ENCODE measurements at regions not wholly inside any gene's neighbourhood (a gene's known extent, or its start where the extent isn't known, plus 50 kb on each side); places are given as distances from the start of the nearest gene placed in this dataset.

DNA sequence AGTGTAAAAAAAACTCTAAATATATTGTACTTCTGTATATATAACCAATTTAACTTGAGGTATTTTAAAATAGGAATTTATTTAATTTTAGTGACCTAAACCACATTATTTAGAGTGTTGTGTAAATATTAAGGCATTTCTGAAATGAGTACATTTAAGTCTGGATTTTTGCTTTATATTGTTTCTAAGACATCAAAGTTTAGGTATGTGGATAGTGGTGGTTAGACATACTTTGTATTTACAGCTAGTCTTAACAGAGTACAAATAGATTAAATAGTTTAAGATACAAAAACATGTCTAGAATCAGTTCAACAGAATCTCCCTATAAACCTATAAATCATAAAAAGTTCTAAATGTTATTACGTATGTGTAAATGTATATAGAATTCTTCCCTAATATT is 588.5 kb downstream of the TRIML1 start:
- TF ChIP-seq EHF (CRISPR knock-in tag; IDR thresholded peaks at IDR 0.05) (no peak), RFX5 (IDR thresholded peaks at IDR 0.05) (no peak), ZNF302 (CRISPR knock-in tag; IDR thresholded peaks at IDR 0.05) (no peak), HOXB5 (CRISPR knock-in tag; IDR thresholded peaks at IDR 0.05) (no peak), KDM5A (IDR thresholded peaks at IDR 0.05) (no peak), MAFK (IDR thresholded peaks at IDR 0.05; ENCODE audit: partially characterized antibody) (no peak), POLR2AphosphoS2 (conservative IDR thresholded peaks at IDR 0.05; ENCODE audit: low read length) (no peak), MYC (IDR thresholded peaks at IDR 0.05; ENCODE audit: borderline replicate concordance, low read length) (no peak)
- TF ChIP-seq, protein P1, sequence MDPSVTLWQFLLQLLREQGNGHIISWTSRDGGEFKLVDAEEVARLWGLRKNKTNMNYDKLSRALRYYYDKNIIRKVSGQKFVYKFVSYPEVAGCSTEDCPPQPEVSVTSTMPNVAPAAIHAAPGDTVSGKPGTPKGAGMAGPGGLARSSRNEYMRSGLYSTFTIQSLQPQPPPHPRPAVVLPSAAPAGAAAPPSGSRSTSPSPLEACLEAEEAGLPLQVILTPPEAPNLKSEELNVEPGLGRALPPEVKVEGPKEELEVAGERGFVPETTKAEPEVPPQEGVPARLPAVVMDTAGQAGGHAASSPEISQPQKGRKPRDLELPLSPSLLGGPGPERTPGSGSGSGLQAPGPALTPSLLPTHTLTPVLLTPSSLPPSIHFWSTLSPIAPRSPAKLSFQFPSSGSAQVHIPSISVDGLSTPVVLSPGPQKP (IDR thresholded peaks at IDR 0.05; ENCODE audit: low read depth, low read length) = no peak
- TF ChIP-seq, protein P2, sequence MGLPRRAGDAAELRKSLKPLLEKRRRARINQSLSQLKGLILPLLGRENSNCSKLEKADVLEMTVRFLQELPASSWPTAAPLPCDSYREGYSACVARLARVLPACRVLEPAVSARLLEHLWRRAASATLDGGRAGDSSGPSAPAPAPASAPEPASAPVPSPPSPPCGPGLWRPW (IDR thresholded peaks at IDR 0.05) = no peak
- TF ChIP-seq, protein P3, sequence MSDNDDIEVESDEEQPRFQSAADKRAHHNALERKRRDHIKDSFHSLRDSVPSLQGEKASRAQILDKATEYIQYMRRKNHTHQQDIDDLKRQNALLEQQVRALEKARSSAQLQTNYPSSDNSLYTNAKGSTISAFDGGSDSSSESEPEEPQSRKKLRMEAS (IDR thresholded peaks at IDR 0.05) = no peak
- DNase-seq (ENCODE audit: low read depth in 1 of 2, low spot score in 1 of 2) = no peak
- no peak for ATAC-seq
- FAIRE-seq = no peak
- 93% methylated on average over 1 of the region's 1 CpG for WGBS (ENCODE audit: missing lambda C conversion rate)
- Histone ChIP-seq H3K27ac (no peak overlapping the region), H3K9me3 (peaks cover 5% of the 10 kb centered on the region; the same call in 1 of the 3 replicates), H3K4me2 (no peak overlapping the region), H3K4me1 (no peaks in the 10 kb centered on the region), H3K4me3 (no peak overlapping the region)
- CTCF ChIA-PET = no interaction called here
- POLR2A ChIA-PET = no interaction called here

DNA sequence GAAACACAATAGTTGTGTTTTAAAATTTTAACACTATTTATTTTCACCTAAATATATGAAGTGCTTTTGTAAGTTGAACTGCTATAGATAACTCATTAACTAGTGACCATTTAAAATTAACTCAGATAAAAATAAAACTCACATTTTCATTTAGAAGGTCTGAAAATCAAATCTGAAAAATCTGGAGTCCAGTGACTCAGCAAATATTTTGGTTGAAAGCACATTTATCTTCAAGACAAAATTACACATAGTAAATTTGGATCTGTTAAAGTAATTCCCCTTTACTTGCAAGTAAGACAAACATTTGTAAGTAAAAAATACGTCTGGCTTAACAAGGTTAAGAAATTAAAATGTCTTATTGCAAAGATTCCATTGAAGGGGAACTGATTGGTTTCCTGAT is 589.1 kb downstream of the TRIML1 start:
- ChIA-PET CTCF (no interaction called here), POLR2A (no interaction called here)
- FAIRE-seq = no peak
- DNase-seq (ENCODE audit: low read depth in 1 of 2, low spot score in 1 of 2) = no peak
- no peak for ATAC-seq
- no peak overlapping the region for H3K4me3 ChIP-seq
- H3K27ac ChIP-seq = no peak overlapping the region
- peak; percentile 77 for TF ChIP-seq MAFK (IDR thresholded peaks at IDR 0.05; ENCODE audit: partially characterized antibody)
- no peak for TF ChIP-seq RARB (CRISPR knock-in tag; IDR thresholded peaks at IDR 0.05)
- TF ChIP-seq RCOR1 (IDR thresholded peaks at IDR 0.05; ENCODE audit: low read depth, low read length) = no peak
- TF ChIP-seq NFE2L2 (conservative IDR thresholded peaks at IDR 0.05; ENCODE audit: low read length) = peak; percentile 78; the same call in 1 of the 2 replicates
- no peak for TF ChIP-seq KDM1A (IDR thresholded peaks at IDR 0.05; ENCODE audit: low read depth)
- WGBS (ENCODE audit: missing lambda C conversion rate) = 71% methylated on average over 1 of the region's 1 CpG
- H3K4me1 ChIP-seq = no peaks in the 10 kb centered on the region
- peaks cover 5% of the 10 kb centered on the region; the same call in 1 of the 3 replicates for H3K9me3 ChIP-seq
- H3K4me2 ChIP-seq = no peak overlapping the region

DNA sequence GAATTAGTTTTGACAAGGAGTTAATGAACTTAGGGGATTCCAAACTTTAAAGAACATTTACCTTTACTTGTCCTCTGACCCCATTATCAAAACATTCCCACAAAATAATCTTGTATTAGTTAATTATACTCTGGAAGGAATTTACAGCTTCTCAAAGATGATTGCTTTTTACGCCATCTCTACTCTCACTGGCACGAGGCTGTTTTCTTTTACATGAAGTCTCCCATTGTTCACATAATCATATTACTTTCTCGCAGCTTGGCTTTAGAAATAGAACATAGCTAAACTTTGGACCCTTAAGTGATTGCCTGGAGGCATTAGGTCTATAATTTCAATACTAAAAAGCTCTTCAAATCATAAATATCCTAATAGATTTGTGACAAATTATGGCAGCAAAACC is 592.9 kb downstream of the TRIML1 start:
- no peak overlapping the region for H3K4me3 ChIP-seq
- H3K27ac ChIP-seq = no peak overlapping the region
- 82% methylated on average over 3 of the region's 3 CpGs for WGBS (ENCODE audit: missing lambda C conversion rate)
- ATAC-seq = no peak
- peaks cover 5% of the 10 kb centered on the region; the same call in 1 of the 3 replicates for H3K9me3 ChIP-seq
- no peak overlapping the region for H3K4me2 ChIP-seq
- no peaks in the 10 kb centered on the region for H3K4me1 ChIP-seq
- FAIRE-seq = no peak
- DNase-seq (ENCODE audit: low read depth in 1 of 2, low spot score in 1 of 2) = no peak
- CTCF ChIA-PET = interaction anchor here (1.0 kb wide), 1 partner anchor 11 kb away, joined by 3 read pairs; no protein-coding TSS in a partner anchor
- POLR2A ChIA-PET = no interaction called here
- TF ChIP-seq CHD2 (IDR thresholded peaks at IDR 0.05; ENCODE audit: low read length, partially characterized antibody) (no peak), NR3C1 (IDR thresholded peaks at IDR 0.05) (no peak), ESRRA (IDR thresholded peaks at IDR 0.05; ENCODE audit: borderline replicate concordance, low read length) (no peak), HOXB13 (CRISPR knock-in tag; IDR thresholded peaks at IDR 0.05; ENCODE audit: low read depth) (no peak), FOSB (CRISPR knock-in tag; IDR thresholded peaks at IDR 0.05) (no peak), NPAS2 (CRISPR knock-in tag; IDR thresholded peaks at IDR 0.05; ENCODE audit: borderline replicate concordance) (no peak), FOSL2 (IDR thresholded peaks at IDR 0.05) (no peak), FOSL2 (CRISPR knock-in tag; IDR thresholded peaks at IDR 0.05) (no peak), ZNF302 (CRISPR knock-in tag; IDR thresholded peaks at IDR 0.05) (no peak), ZSCAN20 (CRISPR knock-in tag; IDR thresholded peaks at IDR 0.05) (no peak), RCOR1 (IDR thresholded peaks at IDR 0.05; ENCODE audit: low read depth, low read length) (no peak), SREBF2 (IDR thresholded peaks at IDR 0.05) (no peak), KDM1A (IDR thresholded peaks at IDR 0.05; ENCODE audit: low read depth) (no peak), MAZ (IDR thresholded peaks at IDR 0.05; ENCODE audit: borderline replicate concordance, low read depth, low read length) (no peak), PHF8 (IDR thresholded peaks at IDR 0.05; ENCODE audit: borderline replicate concordance, low read depth) (no peak), CHD4 (IDR thresholded peaks at IDR 0.05; ENCODE audit: borderline replicate concordance) (no peak)
- TF ChIP-seq, protein P4, sequence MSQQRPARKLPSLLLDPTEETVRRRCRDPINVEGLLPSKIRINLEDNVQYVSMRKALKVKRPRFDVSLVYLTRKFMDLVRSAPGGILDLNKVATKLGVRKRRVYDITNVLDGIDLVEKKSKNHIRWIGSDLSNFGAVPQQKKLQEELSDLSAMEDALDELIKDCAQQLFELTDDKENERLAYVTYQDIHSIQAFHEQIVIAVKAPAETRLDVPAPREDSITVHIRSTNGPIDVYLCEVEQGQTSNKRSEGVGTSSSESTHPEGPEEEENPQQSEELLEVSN (IDR thresholded peaks at IDR 0.05; ENCODE audit: borderline replicate concordance, low read depth) = no peak
- TF ChIP-seq, protein P5, sequence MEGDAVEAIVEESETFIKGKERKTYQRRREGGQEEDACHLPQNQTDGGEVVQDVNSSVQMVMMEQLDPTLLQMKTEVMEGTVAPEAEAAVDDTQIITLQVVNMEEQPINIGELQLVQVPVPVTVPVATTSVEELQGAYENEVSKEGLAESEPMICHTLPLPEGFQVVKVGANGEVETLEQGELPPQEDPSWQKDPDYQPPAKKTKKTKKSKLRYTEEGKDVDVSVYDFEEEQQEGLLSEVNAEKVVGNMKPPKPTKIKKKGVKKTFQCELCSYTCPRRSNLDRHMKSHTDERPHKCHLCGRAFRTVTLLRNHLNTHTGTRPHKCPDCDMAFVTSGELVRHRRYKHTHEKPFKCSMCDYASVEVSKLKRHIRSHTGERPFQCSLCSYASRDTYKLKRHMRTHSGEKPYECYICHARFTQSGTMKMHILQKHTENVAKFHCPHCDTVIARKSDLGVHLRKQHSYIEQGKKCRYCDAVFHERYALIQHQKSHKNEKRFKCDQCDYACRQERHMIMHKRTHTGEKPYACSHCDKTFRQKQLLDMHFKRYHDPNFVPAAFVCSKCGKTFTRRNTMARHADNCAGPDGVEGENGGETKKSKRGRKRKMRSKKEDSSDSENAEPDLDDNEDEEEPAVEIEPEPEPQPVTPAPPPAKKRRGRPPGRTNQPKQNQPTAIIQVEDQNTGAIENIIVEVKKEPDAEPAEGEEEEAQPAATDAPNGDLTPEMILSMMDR (IDR thresholded peaks at IDR 0.05) = no peak
- TF ChIP-seq, protein P6, sequence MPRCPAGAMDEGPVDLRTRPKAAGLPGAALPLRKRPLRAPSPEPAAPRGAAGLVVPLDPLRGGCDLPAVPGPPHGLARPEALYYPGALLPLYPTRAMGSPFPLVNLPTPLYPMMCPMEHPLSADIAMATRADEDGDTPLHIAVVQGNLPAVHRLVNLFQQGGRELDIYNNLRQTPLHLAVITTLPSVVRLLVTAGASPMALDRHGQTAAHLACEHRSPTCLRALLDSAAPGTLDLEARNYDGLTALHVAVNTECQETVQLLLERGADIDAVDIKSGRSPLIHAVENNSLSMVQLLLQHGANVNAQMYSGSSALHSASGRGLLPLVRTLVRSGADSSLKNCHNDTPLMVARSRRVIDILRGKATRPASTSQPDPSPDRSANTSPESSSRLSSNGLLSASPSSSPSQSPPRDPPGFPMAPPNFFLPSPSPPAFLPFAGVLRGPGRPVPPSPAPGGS (IDR thresholded peaks at IDR 0.05) = no peak

Data from A549 (cell line).